ENCODE measurements at regions not wholly inside any gene's neighbourhood (a gene's known extent, or its start where the extent isn't known, plus 50 kb on each side); places are given as distances from the start of the nearest gene placed in this dataset.

- Histone ChIP-seq H3K4me1 (ENCODE audit: control insufficient read depth in 4 of 4, insufficient read depth in 4 of 4, low read length in 3 of 4) (no peaks in the 10 kb centered on the region), H3K9me3 (ENCODE audit: control insufficient read depth in 4 of 4, low read length in 3 of 4) (no peaks in the 10 kb centered on the region), H3K9ac (ENCODE audit: low read depth in 1 of 2, low read length in 2 of 2) (no peak overlapping the region), H3K27me3 (ENCODE audit: control insufficient read depth in 4 of 4, insufficient read depth in 4 of 4, low read length in 3 of 4) (no peaks in the 10 kb centered on the region), H3K27ac (ENCODE audit: low read depth in 1 of 2, low read length in 2 of 2) (no peak overlapping the region), H3K4me3 (ENCODE audit: low read depth in 1 of 3, low read length in 3 of 3) (no peak overlapping the region), H3K36me3 (ENCODE audit: control insufficient read depth in 4 of 4, insufficient read depth in 3 of 4, low read depth in 1 of 4, low read length in 3 of 4) (no peaks in the 10 kb centered on the region)
- WGBS: 86% methylated on average over 2 of the region's 2 CpGs
- DNase-seq (ENCODE audit: low spot score): no peak
- TF ChIP-seq FOXA1 (IDR thresholded peaks at IDR 0.05) (no peak), ZBTB33 (IDR thresholded peaks at IDR 0.05) (no peak), ATF3 (IDR thresholded peaks at IDR 0.05) (no peak), HNF4G (IDR thresholded peaks at IDR 0.05) (no peak), SP1 (IDR thresholded peaks at IDR 0.05) (no peak), RXRA (IDR thresholded peaks at IDR 0.05) (no peak), JUND (IDR thresholded peaks at IDR 0.05) (no peak), YY1 (IDR thresholded peaks at IDR 0.05) (no peak), HNF4A (conservative IDR thresholded peaks at IDR 0.05) (no peak), GABPA (IDR thresholded peaks at IDR 0.05 in 1 of 2, conservative IDR thresholded peaks at IDR 0.05 in 1 of 2) (no peak), TAF1 (conservative IDR thresholded peaks at IDR 0.05) (no peak)
Measured at GRCh38 chr5:164763206-164763605, 1257.8 kb downstream of the MAT2B start.

- no peaks in the 10 kb centered on the region for H3K9me3 ChIP-seq (ENCODE audit: control insufficient read depth in 4 of 4, low read length in 3 of 4)
- WGBS: 53% methylated on average over 3 of the region's 3 CpGs
- H3K36me3 ChIP-seq (ENCODE audit: control insufficient read depth in 4 of 4, insufficient read depth in 3 of 4, low read depth in 1 of 4, low read length in 3 of 4): no peaks in the 10 kb centered on the region
- no peaks in the 10 kb centered on the region for H3K4me1 ChIP-seq (ENCODE audit: control insufficient read depth in 4 of 4, insufficient read depth in 4 of 4, low read length in 3 of 4)
- no peak for DNase-seq (ENCODE audit: low spot score)
- TF ChIP-seq HNF4G (IDR thresholded peaks at IDR 0.05) (no peak), MAX (IDR thresholded peaks at IDR 0.05) (no peak), CTCF (IDR thresholded peaks at IDR 0.05; ENCODE audit: low read depth, low read length, missing input control) (no peak), ZBTB33 (IDR thresholded peaks at IDR 0.05) (no peak), TAF1 (conservative IDR thresholded peaks at IDR 0.05) (no peak), RAD21 (IDR thresholded peaks at IDR 0.05) (no peak), FOXA1 (IDR thresholded peaks at IDR 0.05) (no peak), NR2F2 (IDR thresholded peaks at IDR 0.05) (no peak), JUND (IDR thresholded peaks at IDR 0.05) (no peak), SP1 (IDR thresholded peaks at IDR 0.05) (no peak), EGR1 (IDR thresholded peaks at IDR 0.05; ENCODE audit: low read depth in 2 of 2) (no peak), HNF4A (conservative IDR thresholded peaks at IDR 0.05) (no peak), YY1 (IDR thresholded peaks at IDR 0.05) (no peak), FOXA2 (IDR thresholded peaks at IDR 0.05) (no peak), ATF3 (IDR thresholded peaks at IDR 0.05) (no peak), RXRA (IDR thresholded peaks at IDR 0.05) (no peak)
- no peak overlapping the region for H3K27ac ChIP-seq (ENCODE audit: low read depth in 1 of 2, low read length in 2 of 2)
- no peaks in the 10 kb centered on the region for H3K27me3 ChIP-seq (ENCODE audit: control insufficient read depth in 4 of 4, insufficient read depth in 4 of 4, low read length in 3 of 4)
- no peak overlapping the region for H3K9ac ChIP-seq (ENCODE audit: low read depth in 1 of 2, low read length in 2 of 2)
- no peak overlapping the region for H3K4me3 ChIP-seq (ENCODE audit: low read depth in 1 of 3, low read length in 3 of 3)
Measured at GRCh38 chr5:164772122-164772521, 1266.7 kb downstream of the MAT2B start.

Data from liver (tissue), 8 donors.